ENCODE measurements at regions not wholly inside any gene's neighbourhood (a gene's known extent, or its start where the extent isn't known, plus 50 kb on each side); places are given as distances from the start of the nearest gene placed in this dataset.

DNA sequence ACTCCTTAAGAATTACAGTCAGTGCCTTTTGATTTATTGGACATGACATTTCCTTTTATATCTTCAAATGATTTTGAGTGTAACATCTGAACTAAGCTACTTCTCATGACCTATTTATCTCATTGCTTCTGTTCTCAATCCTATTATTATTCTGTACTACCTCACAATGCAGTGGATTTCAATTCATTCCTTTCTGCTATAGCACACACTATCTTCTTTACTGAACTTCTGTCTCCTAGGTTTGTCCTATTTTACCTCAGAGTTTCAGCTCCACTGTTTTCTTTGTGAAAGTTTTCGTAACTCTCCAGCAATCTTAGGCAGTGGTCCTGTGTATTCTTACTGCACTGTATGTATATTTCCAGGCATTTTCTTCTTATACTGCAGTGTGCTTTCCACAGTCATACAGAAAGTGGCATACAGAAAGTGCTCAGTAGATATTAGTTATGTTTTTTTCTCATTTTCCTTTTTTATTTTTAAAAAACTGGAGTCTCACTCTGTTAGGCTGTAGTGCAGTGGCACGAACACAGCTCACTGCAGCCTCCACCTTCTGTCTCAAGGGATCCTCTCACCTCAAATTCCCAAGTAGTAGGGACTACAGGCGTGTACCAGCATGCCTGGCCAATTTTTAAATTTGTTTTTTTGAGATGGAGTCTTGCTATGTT, 368.6 kb upstream of the RGS6 start:
- no peaks in the 10 kb centered on the region for H3K9me3 Mint-ChIP-seq
- Histone ChIP-seq H3F3A (replicated peaks; ENCODE audit: low read depth) (no peaks in the 10 kb centered on the region), H2AFZ (no peak overlapping the region), H3K4me2 (no peak overlapping the region), H3K36me3 (ENCODE audit: insufficient read depth) (no peaks in the 10 kb centered on the region), H3K4me3 (no peak overlapping the region), H4K20me1 (replicated peaks; ENCODE audit: insufficient read depth) (no peaks in the 10 kb centered on the region), H3K4me1 (ENCODE audit: insufficient read depth) (peaks cover 9% of the 10 kb centered on the region), H3K79me2 (replicated peaks; ENCODE audit: insufficient read depth) (0 out of 2 replicates have a peak, but pooled peaks cover 5% of the 10 kb centered on the region), H3K27me3 (ENCODE audit: insufficient read depth) (no peaks in the 10 kb centered on the region), H3K9me2 (ENCODE audit: insufficient read depth) (peaks cover 7% of the 10 kb centered on the region; the same call in 1 of the 2 replicates), H3K27ac (ENCODE audit: low read depth) (no peak overlapping the region)
- H3K4me1 Mint-ChIP-seq = peaks cover 25% of the 10 kb centered on the region
- no peaks in the 10 kb centered on the region for H3K36me3 Mint-ChIP-seq (ENCODE audit: low read depth)
- H3K27me3 Mint-ChIP-seq (ENCODE audit: insufficient read depth, low read depth, poor library complexity) = no peaks in the 10 kb centered on the region
- H3K4me3 Mint-ChIP-seq = no peak overlapping the region
- H3K27ac Mint-ChIP-seq = peak overlapping the region; percentile 20
- ATAC-seq = no peak
- TF ChIP-seq EZH2 (IDR thresholded peaks at IDR 0.05; ENCODE audit: low read depth, unreplicated experiment) (no peak), ZNF331 (CRISPR knock-in tag; IDR thresholded peaks at IDR 0.05; ENCODE audit: low read depth) (no peak), POLR2AphosphoS5 (IDR thresholded peaks at IDR 0.05; ENCODE audit: low read depth) (no peak), STAT1 (IDR thresholded peaks at IDR 0.05; ENCODE audit: unreplicated experiment) (no peak), CREB1 (CRISPR knock-in tag; IDR thresholded peaks at IDR 0.05; ENCODE audit: low read depth) (no peak), ZNF114 (CRISPR knock-in tag; IDR thresholded peaks at IDR 0.05) (no peak), NANOG (IDR thresholded peaks at IDR 0.05; ENCODE audit: borderline replicate concordance) (no peak), EZH2phosphoT487 (IDR thresholded peaks at IDR 0.05; ENCODE audit: unreplicated experiment) (no peak), JUNB (IDR thresholded peaks at IDR 0.05; ENCODE audit: unreplicated experiment) (no peak)
- TF ChIP-seq, protein P1, sequence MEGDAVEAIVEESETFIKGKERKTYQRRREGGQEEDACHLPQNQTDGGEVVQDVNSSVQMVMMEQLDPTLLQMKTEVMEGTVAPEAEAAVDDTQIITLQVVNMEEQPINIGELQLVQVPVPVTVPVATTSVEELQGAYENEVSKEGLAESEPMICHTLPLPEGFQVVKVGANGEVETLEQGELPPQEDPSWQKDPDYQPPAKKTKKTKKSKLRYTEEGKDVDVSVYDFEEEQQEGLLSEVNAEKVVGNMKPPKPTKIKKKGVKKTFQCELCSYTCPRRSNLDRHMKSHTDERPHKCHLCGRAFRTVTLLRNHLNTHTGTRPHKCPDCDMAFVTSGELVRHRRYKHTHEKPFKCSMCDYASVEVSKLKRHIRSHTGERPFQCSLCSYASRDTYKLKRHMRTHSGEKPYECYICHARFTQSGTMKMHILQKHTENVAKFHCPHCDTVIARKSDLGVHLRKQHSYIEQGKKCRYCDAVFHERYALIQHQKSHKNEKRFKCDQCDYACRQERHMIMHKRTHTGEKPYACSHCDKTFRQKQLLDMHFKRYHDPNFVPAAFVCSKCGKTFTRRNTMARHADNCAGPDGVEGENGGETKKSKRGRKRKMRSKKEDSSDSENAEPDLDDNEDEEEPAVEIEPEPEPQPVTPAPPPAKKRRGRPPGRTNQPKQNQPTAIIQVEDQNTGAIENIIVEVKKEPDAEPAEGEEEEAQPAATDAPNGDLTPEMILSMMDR (conservative IDR thresholded peaks at IDR 0.05; ENCODE audit: low read depth in 2 of 2) = no peak
- TF ChIP-seq, protein P2, sequence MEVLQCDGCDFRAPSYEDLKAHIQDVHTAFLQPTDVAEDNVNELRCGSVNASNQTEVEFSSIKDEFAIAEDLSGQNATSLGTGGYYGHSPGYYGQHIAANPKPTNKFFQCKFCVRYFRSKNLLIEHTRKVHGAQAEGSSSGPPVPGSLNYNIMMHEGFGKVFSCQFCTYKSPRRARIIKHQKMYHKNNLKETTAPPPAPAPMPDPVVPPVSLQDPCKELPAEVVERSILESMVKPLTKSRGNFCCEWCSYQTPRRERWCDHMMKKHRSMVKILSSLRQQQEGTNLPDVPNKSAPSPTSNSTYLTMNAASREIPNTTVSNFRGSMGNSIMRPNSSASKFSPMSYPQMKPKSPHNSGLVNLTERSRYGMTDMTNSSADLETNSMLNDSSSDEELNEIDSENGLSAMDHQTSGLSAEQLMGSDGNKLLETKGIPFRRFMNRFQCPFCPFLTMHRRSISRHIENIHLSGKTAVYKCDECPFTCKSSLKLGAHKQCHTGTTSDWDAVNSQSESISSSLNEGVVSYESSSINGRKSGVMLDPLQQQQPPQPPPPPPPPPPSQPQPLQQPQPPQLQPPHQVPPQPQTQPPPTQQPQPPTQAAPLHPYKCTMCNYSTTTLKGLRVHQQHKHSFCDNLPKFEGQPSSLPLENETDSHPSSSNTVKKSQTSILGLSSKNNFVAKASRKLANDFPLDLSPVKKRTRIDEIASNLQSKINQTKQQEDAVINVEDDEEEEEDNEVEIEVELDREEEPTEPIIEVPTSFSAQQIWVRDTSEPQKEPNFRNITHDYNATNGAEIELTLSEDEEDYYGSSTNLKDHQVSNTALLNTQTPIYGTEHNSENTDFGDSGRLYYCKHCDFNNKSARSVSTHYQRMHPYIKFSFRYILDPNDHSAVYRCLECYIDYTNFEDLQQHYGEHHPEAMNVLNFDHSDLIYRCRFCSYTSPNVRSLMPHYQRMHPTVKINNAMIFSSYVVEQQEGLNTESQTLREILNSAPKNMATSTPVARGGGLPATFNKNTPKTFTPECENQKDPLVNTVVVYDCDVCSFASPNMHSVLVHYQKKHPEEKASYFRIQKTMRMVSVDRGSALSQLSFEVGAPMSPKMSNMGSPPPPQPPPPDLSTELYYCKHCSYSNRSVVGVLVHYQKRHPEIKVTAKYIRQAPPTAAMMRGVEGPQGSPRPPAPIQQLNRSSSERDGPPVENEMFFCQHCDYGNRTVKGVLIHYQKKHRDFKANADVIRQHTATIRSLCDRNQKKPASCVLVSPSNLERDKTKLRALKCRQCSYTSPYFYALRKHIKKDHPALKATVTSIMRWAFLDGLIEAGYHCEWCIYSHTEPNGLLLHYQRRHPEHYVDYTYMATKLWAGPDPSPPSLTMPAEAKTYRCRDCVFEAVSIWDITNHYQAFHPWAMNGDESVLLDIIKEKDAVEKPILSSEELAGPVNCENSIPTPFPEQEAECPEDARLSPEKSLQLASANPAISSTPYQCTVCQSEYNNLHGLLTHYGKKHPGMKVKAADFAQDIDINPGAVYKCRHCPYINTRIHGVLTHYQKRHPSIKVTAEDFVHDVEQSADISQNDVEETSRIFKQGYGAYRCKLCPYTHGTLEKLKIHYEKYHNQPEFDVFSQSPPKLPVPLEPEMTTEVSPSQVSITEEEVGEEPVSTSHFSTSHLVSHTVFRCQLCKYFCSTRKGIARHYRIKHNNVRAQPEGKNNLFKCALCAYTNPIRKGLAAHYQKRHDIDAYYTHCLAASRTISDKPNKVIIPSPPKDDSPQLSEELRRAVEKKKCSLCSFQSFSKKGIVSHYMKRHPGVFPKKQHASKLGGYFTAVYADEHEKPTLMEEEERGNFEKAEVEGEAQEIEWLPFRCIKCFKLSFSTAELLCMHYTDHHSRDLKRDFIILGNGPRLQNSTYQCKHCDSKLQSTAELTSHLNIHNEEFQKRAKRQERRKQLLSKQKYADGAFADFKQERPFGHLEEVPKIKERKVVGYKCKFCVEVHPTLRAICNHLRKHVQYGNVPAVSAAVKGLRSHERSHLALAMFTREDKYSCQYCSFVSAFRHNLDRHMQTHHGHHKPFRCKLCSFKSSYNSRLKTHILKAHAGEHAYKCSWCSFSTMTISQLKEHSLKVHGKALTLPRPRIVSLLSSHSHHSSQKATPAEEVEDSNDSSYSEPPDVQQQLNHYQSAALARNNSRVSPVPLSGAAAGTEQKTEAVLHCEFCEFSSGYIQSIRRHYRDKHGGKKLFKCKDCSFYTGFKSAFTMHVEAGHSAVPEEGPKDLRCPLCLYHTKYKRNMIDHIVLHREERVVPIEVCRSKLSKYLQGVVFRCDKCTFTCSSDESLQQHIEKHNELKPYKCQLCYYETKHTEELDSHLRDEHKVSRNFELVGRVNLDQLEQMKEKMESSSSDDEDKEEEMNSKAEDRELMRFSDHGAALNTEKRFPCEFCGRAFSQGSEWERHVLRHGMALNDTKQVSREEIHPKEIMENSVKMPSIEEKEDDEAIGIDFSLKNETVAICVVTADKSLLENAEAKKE (CRISPR knock-in tag; IDR thresholded peaks at IDR 0.05) = no peak
- DNase-seq (ENCODE audit: low spot score) = no peak

Data from GM23338 (cell line).